CD4-positive, alpha-beta T cell treated with Interleukin-6 at 100 ng/mL for 8 hours (primary cell): ENCODE measurements at regions not wholly inside any gene's neighbourhood (a gene's known extent, or its start where the extent isn't known, plus 50 kb on each side); places are given as distances from the start of the nearest gene placed in this dataset.
"Not testable (repeated sequence)": the region's sequence is repeated elsewhere in the genome, so short reads cannot be mapped to it uniquely, and the experiment has no call there.

ENCODE experiments used
- DNase-seq: peaks from one replicate; pipeline ENCODE4 v3.0.0-alpha.2; 2020; ENCODE audit warnings: mixed read lengths, low spot score

- DNase-seq: no peak
Measured at GRCh38 chr18:76610012-76610411, 115.0 kb upstream of the ZNF516 start.

- DNase-seq: no peak
Measured at GRCh38 chr18:76605341-76605929, 110.4 kb upstream of the ZNF516 start.

GRCh38 chr18:76604935-76605240 is 109.8 kb upstream of the ZNF516 start:
- DNase-seq: no peak

- DNase-seq: no peak
Measured at GRCh38 chr18:76604108-76604934, 109.3 kb upstream of the ZNF516 start.

GRCh38 chr18:76602191-76602590 is 107.1 kb upstream of the ZNF516 start:
- DNase-seq: no peak

- DNase-seq: not testable (repeated sequence)
Measured at GRCh38 chr18:76600076-76600475, 105.0 kb upstream of the ZNF516 start.

GRCh38 chr18:76594966-76595365 is 99.9 kb upstream of the ZNF516 start:
- no peak for DNase-seq

GRCh38 chr18:76593843-76594242 is 98.8 kb upstream of the ZNF516 start:
- DNase-seq: no peak

- DNase-seq: no peak
Measured at GRCh38 chr18:76592981-76593381, 97.9 kb upstream of the ZNF516 start.

GRCh38 chr18:76592096-76592495 is 97.1 kb upstream of the ZNF516 start:
- no peak for DNase-seq

- no peak for DNase-seq
Measured at GRCh38 chr18:76589866-76590265, 94.8 kb upstream of the ZNF516 start.

GRCh38 chr18:76589316-76589715 is 94.3 kb upstream of the ZNF516 start:
- DNase-seq: no peak

GRCh38 chr18:76588601-76589226 is 93.7 kb upstream of the ZNF516 start:
- DNase-seq: no peak

GRCh38 chr18:76587879-76588271 is 92.8 kb upstream of the ZNF516 start:
- no peak for DNase-seq

GRCh38 chr18:76587147-76587878 is 92.3 kb upstream of the ZNF516 start:
- DNase-seq: no peak

- no peak for DNase-seq
Measured at GRCh38 chr18:76584414-76585310, 89.6 kb upstream of the ZNF516 start.

- no peak for DNase-seq
Measured at GRCh38 chr18:76581261-76581660, 86.2 kb upstream of the ZNF516 start.

GRCh38 chr18:76580288-76580962 is 85.4 kb upstream of the ZNF516 start:
- DNase-seq: no peak

GRCh38 chr18:76579301-76579695 is 84.3 kb upstream of the ZNF516 start:
- DNase-seq: no peak

GRCh38 chr18:76578571-76579300 is 83.7 kb upstream of the ZNF516 start:
- DNase-seq: no peak
